AG08396 (cell line): ENCODE measurements at regions not wholly inside any gene's neighbourhood (a gene's known extent, or its start where the extent isn't known, plus 50 kb on each side); places are given as distances from the start of the nearest gene placed in this dataset.
"Not testable (repeated sequence)": the region's sequence is repeated elsewhere in the genome, so short reads cannot be mapped to it uniquely, and the experiment has no call there.

Source experiments
- DNase-seq: peaks from one replicate; pipeline ENCODE4 v3.0.0; 2012; ENCODE audit warnings: low spot score, mixed read lengths

DNA sequence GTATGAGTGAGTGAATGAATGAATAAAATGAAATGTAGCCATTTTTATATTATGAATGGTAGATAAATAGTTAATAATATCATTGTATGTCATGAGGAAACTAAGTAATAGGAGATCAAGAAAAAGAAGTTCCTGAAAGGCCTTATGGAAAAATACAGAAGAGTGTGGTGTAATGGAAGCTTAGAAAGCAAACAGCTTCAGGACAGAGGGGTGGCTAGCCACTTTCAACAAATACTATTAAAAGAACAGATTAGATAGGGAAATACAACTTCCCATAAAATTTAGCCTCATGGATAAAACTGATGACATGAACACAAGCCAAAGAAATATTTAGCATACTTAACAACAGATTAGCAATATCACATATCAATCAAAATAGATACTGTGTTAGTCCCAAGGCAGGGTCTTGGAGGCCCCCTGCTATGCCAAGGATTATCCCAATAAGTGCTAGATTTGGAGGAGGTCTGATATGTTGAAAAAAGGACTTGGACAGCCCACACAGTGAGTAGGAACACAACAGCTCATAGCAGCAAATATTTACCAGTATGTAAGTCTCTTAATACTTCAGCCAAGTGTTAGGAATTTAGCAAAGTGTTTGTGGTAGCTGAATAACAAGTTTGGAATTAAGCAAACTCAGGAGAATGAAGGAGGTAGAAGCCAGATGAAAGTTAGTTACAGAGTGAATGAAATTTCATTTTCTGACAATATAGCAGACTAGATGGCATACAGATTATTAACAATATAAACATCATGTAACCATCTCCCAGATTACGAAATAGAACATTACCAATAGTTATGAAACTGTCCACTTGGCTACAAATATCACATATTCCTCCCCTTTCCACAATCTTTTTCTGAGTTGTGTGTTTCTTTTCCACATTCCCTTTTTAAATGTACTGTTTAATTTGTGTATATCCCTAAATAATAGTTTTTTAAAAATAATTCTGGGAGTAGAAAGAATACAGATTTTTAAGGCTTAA lies 1632.0 kb downstream of the PCDH9 start:
- DNase-seq = no peak

DNA sequence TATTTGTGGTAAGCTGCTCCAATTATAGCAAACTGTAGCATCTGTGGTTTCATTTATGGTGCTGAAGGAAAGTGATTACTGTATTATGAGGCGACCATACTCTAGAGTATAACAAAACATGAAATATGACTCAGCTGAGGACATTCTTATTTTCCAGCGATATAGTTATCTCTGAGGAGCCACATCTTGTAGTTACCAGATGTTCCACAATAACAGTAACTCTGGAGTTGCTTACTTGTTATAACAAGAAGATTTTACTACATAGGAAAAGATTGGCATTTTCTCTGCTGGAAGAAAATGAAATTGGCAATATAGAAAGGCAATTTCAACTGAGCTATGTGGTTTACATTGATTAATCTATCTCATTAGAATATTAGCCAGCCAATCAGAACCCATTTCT lies 1634.2 kb downstream of the PCDH9 start:
- DNase-seq = no peak

DNA sequence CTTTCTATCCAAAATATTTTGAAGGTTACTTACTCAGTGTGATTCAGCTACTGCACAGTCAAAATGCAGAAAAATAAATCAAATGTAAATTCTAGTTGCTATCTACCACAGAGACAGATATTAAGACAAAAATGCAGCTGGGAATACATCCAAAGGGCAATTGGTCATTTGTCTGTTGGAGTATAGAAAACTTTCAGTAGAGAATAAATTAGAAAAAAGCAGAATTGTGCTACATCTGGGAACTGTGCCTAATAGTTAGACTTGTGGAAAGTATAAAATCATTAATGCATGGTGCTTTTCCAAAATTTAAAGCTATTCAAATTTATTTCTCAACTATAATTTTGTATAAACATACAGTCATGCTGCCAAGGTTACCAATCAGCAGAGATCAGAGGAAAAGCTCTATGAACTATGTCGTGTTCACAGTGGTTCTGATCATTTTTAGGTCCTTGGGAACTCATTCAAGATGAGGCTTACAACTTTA lies 1635.8 kb downstream of the PCDH9 start:
- DNase-seq = no peak

DNA sequence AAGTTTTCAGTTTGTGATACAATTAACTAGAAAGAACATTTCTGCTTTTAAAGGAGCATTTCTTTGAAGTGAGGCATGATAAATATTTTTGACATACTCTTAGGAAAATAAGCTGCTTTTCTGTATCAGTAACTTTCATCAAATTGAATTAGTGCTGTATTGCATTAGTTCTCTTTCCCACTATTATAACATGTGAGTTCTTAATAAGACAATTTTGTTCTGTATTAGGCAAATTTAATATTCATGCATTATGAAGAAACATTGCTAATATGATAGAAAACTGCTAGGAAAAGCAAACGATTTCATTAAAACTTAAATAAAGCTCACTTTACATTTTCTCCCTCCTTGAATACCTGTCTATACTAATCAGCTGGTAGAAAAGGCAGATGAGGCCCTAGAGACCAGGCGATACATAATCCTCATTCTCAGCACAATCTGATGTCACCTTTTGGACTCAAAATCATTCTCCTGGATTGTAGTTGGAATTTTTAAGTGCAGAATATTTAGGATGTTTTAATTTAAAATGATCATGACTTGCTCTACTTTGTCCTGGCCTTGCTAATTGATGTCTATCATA lies 1636.8 kb downstream of the PCDH9 start:
- no peak for DNase-seq

DNA sequence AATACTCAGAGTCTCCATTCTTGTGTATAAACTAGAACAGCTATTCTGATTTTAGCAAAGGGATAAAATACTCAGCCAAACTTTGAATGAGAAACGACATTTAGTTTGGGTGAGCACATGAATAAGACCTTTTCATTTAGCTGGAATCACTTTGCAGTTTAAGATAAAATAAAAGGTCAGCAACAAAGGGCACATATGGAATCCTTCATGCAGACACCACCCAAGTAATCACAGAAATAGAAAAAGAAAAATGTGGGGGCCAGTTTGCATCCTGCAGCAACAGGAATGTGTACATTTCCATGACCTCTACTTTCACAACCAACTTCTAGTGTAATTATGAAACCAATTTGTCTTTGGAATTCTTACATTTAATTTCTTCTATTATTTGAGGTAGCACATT lies 1637.4 kb downstream of the PCDH9 start:
- no peak for DNase-seq

DNA sequence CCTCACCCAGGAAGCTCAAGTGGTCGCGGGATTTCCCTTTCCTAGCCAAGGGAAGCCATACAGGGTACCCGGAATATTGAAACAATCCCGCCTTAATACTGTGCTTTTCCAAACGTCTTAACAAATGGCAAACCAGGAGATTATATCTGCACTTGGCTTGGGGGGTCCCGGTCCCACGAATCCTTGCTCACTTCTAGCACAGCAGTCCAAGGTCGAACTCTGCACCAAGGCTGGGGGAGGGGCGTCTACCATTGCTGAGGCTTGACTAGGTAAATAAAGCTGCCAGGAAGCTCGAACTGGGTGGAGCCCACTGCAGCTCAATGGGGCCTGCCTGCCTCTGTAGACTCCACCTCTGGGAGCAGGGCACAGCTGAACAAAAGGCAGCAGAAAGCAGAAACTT lies 1644.8 kb downstream of the PCDH9 start:
- DNase-seq = no peak

DNA sequence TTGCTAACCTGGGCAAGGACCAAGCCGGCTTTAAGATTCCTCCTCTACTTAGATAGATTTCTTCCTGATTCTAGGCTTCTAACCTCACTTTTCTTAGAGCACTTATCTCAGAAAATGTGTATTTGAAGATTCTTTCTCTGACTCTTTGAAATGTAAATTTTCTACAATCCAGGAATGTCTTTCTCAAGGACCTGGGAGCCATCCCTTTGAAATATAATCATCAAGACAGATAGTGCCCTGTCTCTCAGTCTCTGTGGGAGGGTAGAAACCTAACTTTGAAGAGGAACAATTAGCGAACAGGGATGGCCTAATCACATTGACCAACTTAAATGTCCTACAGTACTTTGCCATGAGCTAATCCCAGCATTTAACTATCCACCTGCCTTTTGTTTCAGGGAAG lies 1646.0 kb downstream of the PCDH9 start:
- DNase-seq = no peak

DNA sequence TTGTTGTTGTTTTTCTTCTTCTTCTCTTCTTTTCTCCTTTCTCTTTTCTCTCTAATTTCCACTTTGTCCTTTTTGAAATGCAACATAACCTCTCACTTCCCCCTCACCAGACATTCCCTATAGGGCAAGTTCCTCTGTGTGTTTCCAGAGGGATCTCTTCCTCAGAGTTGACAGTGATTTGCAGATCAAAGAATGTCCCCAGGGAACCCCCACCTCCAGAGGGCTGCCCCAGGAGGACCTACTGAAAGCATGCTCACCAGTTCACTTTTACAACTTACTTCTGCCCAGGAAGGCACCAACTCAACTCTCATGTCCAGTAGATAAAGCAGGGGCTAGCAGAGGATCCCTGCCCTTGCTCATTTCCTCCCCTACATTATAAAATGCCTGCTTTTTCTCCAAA lies 1648.0 kb downstream of the PCDH9 start:
- no peak for DNase-seq

DNA sequence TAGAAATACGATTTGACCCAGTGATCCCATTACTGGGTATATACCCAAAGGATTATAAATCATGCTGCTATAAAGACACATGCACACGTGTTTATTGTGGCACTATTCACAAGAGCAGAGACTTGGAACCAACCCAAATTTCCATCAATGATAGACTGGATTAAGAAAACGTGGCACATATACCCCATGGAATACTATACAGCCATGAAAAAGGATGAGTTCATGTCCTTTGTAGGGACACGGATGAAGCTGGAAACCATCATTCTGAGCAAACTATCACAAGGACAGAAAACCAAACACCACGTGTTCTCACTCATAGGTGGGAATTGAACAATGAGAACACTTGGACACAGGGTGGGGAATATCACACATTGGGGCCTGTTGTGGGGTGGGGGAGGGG lies 1665.6 kb downstream of the PCDH9 start:
- DNase-seq = not testable (repeated sequence)

DNA sequence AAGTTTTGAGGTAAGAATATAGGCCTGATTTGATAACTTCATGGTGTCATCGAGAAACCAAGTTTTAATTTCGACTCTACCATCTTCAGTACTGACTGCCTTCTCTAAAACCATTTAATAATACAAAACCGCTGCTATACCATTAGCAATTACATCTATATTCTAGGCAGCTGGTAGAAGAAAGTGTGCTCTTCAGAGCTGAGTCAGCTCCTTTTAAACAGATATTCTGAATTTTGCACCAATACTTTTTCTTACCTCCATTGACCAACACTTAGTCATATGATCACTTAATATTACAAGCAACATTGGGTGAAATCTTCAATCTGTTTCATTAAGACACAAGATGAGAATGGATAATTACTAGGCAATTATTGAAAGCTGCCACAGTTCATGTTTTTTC lies 1667.8 kb downstream of the PCDH9 start:
- no peak for DNase-seq

DNA sequence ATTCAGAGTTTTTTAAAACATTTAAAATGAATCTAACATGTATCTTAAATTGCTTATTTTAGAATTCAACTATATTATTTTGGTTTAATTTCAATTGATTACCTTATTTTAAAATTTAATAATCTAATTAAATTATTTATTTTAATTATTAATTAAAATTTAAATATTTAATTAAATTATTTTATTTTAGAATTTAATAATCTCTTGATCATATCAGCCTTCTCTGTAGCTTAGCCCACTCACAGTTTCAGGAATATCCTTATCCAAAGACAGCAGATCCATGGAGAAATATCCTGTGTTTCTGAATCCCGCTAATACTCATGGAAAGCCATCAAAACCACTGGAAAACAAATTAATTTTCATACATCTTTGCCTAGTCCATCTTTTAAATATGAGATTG lies 1669.2 kb downstream of the PCDH9 start:
- DNase-seq = no peak

DNA sequence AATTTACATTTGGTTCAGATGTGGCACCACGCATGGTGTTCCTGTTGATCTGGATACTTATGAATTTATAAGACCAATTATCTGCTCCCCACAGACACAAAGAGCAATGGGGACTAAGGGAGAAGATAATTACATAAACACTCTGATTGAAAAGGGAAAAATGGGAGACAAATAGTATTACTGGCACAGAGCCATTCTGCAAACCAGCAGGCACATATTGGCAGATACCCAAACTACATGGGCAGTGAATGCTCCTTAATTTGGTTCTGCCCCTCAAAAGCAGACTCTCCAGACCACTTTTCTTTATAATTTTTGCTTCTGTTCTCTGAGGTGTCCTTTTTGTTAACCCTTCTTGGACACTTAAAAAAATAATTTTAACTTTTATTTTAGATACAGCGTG lies 1674.2 kb downstream of the PCDH9 start:
- DNase-seq = no peak

DNA sequence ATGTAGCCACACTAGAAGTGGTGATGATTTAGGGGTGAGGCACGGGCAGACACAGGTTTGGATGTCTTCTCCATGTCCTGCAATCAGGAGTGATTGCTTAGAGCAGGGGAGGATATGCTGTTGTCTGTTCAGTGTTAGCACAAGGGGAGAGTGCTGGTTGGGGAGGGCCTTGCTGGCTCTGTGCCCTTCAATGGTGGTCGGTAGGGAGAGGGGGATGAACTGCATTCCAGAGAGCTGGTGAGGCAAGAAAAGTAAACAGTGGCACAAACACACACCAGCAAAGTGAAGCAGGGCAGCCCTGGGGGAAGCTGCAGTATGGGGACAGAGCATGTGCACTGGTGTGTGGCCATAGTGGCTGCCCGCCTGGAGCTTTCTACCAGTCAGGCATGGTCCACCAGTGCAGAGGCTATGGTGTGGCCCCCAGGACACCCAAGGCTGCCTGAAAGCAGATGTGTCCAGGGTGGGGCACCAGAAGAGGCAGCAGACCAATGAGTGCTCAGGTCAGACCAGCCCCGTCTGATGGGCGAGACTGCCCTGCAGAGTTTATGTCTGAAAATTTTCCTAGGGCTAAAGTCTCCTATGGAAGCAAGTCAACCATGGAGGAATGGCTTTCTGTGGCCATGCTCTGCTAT lies 1676.9 kb downstream of the PCDH9 start:
- DNase-seq = no peak

DNA sequence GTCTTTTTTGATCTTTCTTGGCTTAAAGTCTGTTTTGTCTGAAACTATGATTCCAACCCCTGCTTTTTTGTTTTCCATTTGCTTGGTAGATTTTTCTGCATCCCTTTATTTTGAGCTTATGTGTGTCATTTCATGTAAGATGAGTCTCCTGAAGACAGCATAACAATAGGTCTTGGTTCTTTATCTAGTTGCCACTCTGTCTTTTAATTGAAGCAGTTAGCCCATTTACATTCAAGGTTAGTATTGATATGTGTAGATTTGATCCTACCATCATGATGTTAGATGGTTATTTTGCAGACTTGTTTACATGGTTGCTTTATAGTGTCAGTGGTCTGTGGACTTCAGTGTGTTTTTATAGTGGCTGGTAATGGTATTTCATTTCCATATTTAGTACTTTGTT lies 1678.9 kb downstream of the PCDH9 start:
- no peak for DNase-seq

DNA sequence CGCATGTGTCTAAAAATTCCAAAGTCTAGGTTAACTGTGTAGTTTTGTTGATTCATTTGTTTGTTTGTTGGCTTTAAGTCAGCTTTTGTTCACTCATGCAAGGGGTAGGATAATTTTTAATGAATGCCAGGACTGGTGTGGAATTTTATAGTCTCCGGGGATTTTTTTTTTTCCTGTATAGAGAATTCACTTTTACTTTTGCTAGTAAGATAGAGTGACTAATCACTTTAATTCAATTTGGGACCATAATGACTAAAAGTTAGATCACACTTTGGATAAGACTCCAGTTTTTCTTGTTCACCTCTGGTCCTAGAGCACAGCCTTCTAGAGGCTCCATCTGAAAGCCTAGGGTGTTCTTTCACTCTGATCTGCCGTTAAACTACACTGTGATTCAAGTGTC lies 1690.0 kb downstream of the PCDH9 start:
- no peak for DNase-seq

DNA sequence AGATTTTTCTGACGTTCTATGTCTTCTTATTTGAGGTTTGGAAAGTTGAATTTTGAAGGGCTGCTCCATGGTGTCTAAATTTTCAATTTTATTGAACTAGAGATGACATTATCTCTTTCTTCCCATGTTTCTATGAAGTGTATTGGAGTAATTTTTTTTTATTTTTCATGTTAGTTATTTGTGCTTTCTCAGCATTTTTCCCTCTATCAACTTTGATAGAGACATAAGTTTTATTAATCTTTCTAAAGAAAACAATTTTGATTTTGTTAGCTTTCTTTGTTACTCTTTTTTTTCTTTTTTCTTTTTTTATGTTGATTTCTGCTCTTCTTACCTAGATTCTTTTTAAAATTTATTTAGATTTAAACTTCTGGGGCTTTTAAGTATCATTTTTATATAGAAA lies 1694.8 kb downstream of the PCDH9 start:
- no peak for DNase-seq

DNA sequence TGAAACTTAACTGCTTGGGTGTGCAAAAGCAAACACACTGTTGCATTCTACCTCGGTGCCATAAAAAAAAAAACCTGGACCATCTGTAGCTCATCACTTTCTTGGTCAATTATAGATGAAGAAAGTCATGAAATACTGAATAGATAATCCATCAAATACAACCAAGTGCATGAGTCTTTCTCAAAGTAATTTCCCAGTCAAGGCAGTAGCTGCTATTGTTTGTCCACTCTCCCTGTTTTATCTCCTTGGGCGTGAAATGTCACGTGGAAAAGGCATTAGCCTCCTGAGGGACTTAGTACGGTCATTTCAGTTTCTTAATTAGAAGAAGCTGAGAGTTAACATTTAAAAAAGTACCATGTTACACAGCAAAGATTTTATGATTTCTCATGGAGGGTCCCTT lies 1697.9 kb downstream of the PCDH9 start:
- no peak for DNase-seq

DNA sequence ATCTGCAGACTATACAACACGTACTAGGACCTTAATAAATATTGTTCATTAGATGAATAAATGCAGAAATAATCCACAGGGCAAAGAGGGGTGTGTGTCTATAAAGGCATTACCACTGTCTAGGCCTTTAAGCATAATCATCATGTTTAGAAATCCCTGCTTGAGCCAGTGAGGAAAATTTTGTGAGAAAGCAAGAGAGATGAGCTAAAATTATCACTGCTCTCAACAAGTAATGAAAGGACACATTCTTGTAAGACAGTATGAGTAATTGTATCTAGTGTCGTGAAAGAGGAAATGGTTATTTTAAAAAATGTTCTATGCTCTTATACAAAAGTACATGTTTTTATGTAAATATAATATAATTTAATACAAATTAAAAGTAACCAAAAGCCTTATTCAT lies 1699.4 kb downstream of the PCDH9 start:
- DNase-seq = no peak

DNA sequence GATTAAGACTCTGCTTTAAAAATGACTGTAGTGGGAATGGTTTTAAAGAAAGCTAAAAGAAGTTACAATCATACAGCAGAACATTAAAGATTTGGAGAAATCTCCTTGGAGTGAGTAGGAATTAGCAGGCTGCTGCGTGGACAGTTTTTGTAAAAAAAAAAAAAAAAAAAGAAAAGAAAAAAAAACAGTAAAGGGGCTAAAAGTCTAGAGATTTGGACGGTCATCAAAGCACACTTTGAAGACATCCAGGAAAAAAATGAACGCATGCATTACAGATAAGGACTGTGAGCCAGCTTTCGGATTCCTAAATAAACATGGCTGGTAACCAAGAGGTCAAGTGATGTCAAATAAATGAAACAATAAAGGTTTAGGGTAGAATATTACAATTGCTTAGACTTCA lies 1700.6 kb downstream of the PCDH9 start:
- no peak for DNase-seq

DNA sequence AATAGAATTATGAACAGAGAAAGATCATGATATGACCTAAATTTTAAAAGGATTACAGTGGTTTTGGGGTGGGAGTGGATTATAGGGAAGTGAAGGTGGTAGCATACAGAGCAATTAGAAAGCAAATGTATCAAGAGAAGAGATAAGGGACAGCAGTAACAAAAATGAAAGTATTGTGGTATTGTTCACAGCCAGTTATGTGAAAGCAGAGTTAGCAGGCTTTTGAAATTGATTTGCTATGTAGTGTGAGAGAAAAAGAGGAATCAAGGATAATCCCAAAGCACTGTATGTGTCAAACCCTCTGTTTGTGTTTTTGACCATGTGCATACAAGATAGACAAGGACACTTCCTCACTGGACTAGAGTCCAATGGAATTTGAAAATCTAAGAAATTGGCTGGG lies 1721.4 kb downstream of the PCDH9 start:
- no peak for DNase-seq

DNA sequence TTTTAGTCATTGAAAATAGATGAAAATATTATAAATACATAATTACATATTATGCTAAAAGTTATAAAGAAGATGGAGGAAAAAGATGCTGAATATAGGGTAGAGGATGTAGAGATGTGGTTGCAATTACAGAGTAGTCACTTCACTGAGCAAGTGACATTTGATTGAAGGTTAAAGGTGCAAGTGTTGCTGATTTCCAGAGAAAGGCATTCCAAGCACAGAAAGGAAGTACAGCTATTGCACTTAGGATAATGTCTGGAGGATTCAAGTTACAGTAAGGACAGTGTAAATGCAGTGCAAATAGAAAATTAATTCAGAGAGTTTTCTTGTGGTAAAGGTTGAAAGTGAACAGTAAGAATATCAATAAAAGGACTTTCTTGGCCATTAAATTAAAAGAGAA lies 1721.8 kb downstream of the PCDH9 start:
- DNase-seq = no peak

DNA sequence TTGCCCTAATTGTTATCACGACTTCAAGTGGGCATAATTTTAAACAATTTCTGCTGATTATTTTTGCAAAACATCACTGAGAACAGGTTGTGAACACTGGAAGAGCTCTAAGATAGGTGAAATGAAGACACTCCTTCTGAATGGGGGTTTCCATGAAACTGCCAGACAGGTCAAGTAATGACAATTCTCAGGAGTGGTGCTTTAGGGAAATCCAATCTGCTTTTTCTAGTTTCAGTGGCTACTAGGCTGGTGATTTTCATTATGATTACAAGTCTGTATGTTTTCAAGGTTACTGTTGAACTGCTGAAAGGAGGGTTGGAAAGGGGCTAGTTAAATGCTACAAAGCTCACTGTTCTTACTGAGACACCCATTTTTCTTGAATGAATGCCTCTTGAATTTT lies 1724.2 kb downstream of the PCDH9 start:
- no peak for DNase-seq

DNA sequence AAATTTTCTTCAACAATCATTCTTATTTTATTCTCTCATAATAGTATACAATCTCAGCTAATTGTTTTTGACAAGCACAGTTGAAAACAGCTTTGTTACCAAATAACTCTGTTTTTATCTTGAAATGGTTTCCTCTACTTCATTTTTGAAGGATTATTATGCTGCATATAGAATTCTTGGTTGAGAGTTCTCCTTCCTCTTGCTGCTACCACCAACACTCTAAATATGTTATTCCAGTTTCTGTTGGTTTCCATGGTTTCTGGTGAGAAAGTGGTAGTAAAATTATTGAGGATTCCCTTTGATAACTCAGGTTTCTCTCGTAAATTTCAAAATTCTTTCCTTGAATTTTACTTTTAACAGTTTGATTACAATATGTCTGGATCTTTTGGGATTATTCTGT lies 1725.9 kb downstream of the PCDH9 start:
- DNase-seq = no peak
